H9 (cell line): ENCODE measurements at regions not wholly inside any gene's neighbourhood (a gene's known extent, or its start where the extent isn't known, plus 50 kb on each side); places are given as distances from the start of the nearest gene placed in this dataset.

ENCODE experiments used
- DNase-seq: peaks from one replicate; pipeline ENCODE4 v3.0.0-alpha.2; 2017
- H2AFZ ChIP-seq: one replicate; pipeline ENCODE4 v1.6.1; 2013; ENCODE audit warnings: mild to moderate bottlenecking, low read length, control low read depth, moderate library complexity
- H2AK5ac ChIP-seq: 2 replicates; pipeline ENCODE4 v1.6.1; 2013; ENCODE audit warnings: low read length, control low read depth, mixed read lengths; ENCODE audit not compliant: insufficient read length
- H2BK120ac ChIP-seq: one replicate; pipeline ENCODE4 v1.6.1; 2013; ENCODE audit warnings: low read depth, mild to moderate bottlenecking, low read length, control low read depth, inconsistent platforms; ENCODE audit not compliant: poor library complexity, severe bottlenecking
- H2BK12ac ChIP-seq: 2 replicates; pipeline ENCODE4 v1.6.1; 2013; ENCODE audit warnings: low read length, control low read depth, mixed read lengths, low read depth; ENCODE audit not compliant: insufficient read length
- H2BK15ac ChIP-seq: 2 replicates; pipeline ENCODE4 v1.6.1; 2013; ENCODE audit warnings: low read depth, low read length, control low read depth
- H2BK20ac ChIP-seq: one replicate; pipeline ENCODE4 v1.6.1; 2013; ENCODE audit warnings: low read depth, mild to moderate bottlenecking, low read length, control low read depth, inconsistent platforms; ENCODE audit not compliant: poor library complexity, severe bottlenecking
- H2BK5ac ChIP-seq: 2 replicates; pipeline ENCODE4 v1.6.1; 2013; ENCODE audit warnings: low read length, control low read depth, mixed read lengths; ENCODE audit not compliant: insufficient read length
- H3K14ac ChIP-seq: 2 replicates; pipeline ENCODE4 v1.6.1; 2013; ENCODE audit warnings: low read length, control low read depth; ENCODE audit not compliant: insufficient read depth
- H3K18ac ChIP-seq: 2 replicates; pipeline ENCODE4 v1.6.1; 2013; ENCODE audit warnings: low read depth, mild to moderate bottlenecking, mixed read lengths, low read length, control low read depth; ENCODE audit not compliant: insufficient read length
- H3K23ac ChIP-seq: 2 replicates; pipeline ENCODE4 v1.6.1; 2013; ENCODE audit warnings: low read length, control low read depth, mixed read lengths, low read depth; ENCODE audit not compliant: insufficient read length
- H3K23me2 ChIP-seq: 2 replicates; pipeline ENCODE4 v1.6.1; 2013; ENCODE audit warnings: low read depth, mild to moderate bottlenecking, mixed read lengths, low read length, control low read depth; ENCODE audit not compliant: insufficient read length, poor library complexity, severe bottlenecking
- H3K27ac ChIP-seq: 2 replicates; pipeline ENCODE4 v1.5.1; 2013; ENCODE audit warnings: low read length, control low read depth, mixed read lengths, low read depth; ENCODE audit not compliant: insufficient read length
- H3K27me3 ChIP-seq: 2 replicates; pipeline ENCODE4 v1.6.1; 2013; ENCODE audit warnings: low read length, control low read depth, inconsistent platforms; ENCODE audit not compliant: insufficient read depth
- H3K4ac ChIP-seq: 2 replicates; pipeline ENCODE4 v1.6.1; 2013; ENCODE audit warnings: low read depth, mild to moderate bottlenecking, control low read depth, inconsistent platforms, low read length, moderate library complexity
- H3K4me1 ChIP-seq: 2 replicates; pipeline ENCODE4 v1.6.1; 2013; ENCODE audit warnings: low read length, control low read depth, inconsistent platforms; ENCODE audit not compliant: insufficient read depth
- H3K4me2 ChIP-seq: 2 replicates; pipeline ENCODE4 v1.6.1; 2013; ENCODE audit warnings: low read length, control low read depth, mixed read lengths; ENCODE audit not compliant: insufficient read length, insufficient read depth
- H3K56ac ChIP-seq: 2 replicates; pipeline ENCODE4 v1.6.1; 2013; ENCODE audit warnings: low read depth, mild to moderate bottlenecking, mixed read lengths, low read length, control low read depth; ENCODE audit not compliant: insufficient read length
- H3K79me1 ChIP-seq: 2 replicates; pipeline ENCODE4 v1.6.1; 2013; ENCODE audit warnings: low read depth, mild to moderate bottlenecking, moderate library complexity, low read length, control low read depth, inconsistent platforms; ENCODE audit not compliant: insufficient read depth, poor library complexity, severe bottlenecking
- H3K79me2 ChIP-seq: 2 replicates; pipeline ENCODE4 v1.6.1; 2013; ENCODE audit warnings: low read length, control low read depth, inconsistent platforms; ENCODE audit not compliant: insufficient read depth
- H3K9ac ChIP-seq: 2 replicates; pipeline ENCODE4 v1.6.1; 2013; ENCODE audit warnings: low read length, control low read depth, mixed read lengths; ENCODE audit not compliant: insufficient read length; ENCODE audit errors: extremely low read depth
- H3K9me3 ChIP-seq: one replicate; pipeline ENCODE4 v1.6.1; 2013; ENCODE audit warnings: low read depth, low read length, inconsistent platforms; ENCODE audit not compliant: control insufficient read depth
- H3T11ph ChIP-seq: one replicate; pipeline ENCODE4 v1.6.1; 2013; ENCODE audit warnings: mild to moderate bottlenecking, low read length, control low read depth, inconsistent platforms
- H4K20me1 ChIP-seq: one replicate; pipeline ENCODE4 v1.6.1; 2013; ENCODE audit not compliant: control insufficient read depth, insufficient read length, insufficient read depth
- H4K5ac ChIP-seq: 2 replicates; pipeline ENCODE4 v1.6.1; 2013; ENCODE audit warnings: low read depth, mild to moderate bottlenecking, mixed read lengths, low read length, control low read depth; ENCODE audit not compliant: insufficient read length
- H4K8ac ChIP-seq: replicated peaks from 2 replicates; pipeline ENCODE4 v1.6.1; 2013; ENCODE audit warnings: low read length, control low read depth, mixed read lengths, low read depth; ENCODE audit not compliant: insufficient read length
- H4K91ac ChIP-seq: 2 replicates; pipeline ENCODE4 v1.6.1; 2013; ENCODE audit warnings: low read depth, mild to moderate bottlenecking, moderate library complexity, mixed read lengths, low read length, control low read depth; ENCODE audit not compliant: insufficient read length
- H3K27ac Mint-ChIP-seq, 3 experiments: 2 replicates in 2 of 3; 3 replicates in 1 of 3; pipeline ENCODE4 v1.8.0; 2020 to 2021; ENCODE audit warnings: mixed read lengths in 3 of 3, mild to moderate bottlenecking in 1 of 3, moderate library complexity in 1 of 3
- H3K27me3 Mint-ChIP-seq: 2 replicates; pipeline ENCODE4 v1.8.0; 2021; ENCODE audit warnings: low read depth, mild to moderate bottlenecking, moderate library complexity, mixed read lengths
- H3K36me3 Mint-ChIP-seq, 3 experiments: 2 replicates in 2 of 3; 3 replicates in 1 of 3; pipeline ENCODE4 v1.8.0; 2020 to 2021; ENCODE audit warnings: low read depth in 3 of 3, mixed read lengths in 3 of 3; ENCODE audit not compliant: insufficient read depth in 1 of 3
- H3K4me1 Mint-ChIP-seq, 2 experiments: 2 replicates each; pipeline ENCODE4 v1.8.0; 2020; ENCODE audit warnings: mixed read lengths in 2 of 2
- H3K4me3 Mint-ChIP-seq, 2 experiments: 2 replicates in 1 of 2; 3 replicates in 1 of 2; pipeline ENCODE4 v1.8.0; 2020 to 2021; ENCODE audit warnings: mild to moderate bottlenecking in 2 of 2, mixed read lengths in 2 of 2, moderate library complexity in 1 of 2
- H3K9me3 Mint-ChIP-seq, 2 experiments: 2 replicates in 1 of 2; 3 replicates in 1 of 2; pipeline ENCODE4 v1.8.0; 2020; ENCODE audit warnings: mild to moderate bottlenecking in 2 of 2, mixed read lengths in 2 of 2, moderate library complexity in 1 of 2
- WGBS: extraction: QIAGEN DNeasy Blood & Tissue Kit; methylation state at CpG from one replicate; pipeline ENCODE4 v1.1.7; 2013; ENCODE audit warnings: missing lambda C conversion rate, low lambda C conversion rate, mixed read lengths; ENCODE audit not compliant: insufficient read length; ENCODE audit errors: extremely low coverage; 5-methylcytosine and 5-hydroxymethylcytosine counted together
- TF ChIP-seq, protein P1 (sequence below): fragments of 200-600 bp; sonication (generic); conservative IDR thresholded peaks from 3 replicates; pipeline ENCODE4 v1.8.0; 2021; ENCODE audit warnings: antibody characterized with exemption, mild to moderate bottlenecking

DNA sequence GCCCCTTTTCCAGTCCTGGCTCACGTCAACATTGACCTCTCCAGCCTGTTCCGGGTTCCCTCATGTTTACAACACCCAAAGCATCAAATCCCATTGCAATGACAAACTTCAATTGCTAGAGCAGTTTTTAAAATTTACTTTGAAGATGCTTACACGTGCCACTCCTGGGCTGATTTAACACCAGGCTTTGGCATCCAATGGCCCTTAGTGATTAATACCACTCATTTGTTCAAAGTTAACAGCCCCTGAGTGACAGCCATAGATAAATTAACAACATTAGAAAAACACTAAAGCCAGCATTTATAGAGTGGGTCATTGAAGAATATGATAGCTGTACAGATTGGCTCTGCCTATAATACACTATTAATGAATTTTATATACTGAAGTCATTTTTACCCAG lies 135.1 kb downstream of the PMP22 start:
- H3K4me1 Mint-ChIP-seq: no peaks in the 10 kb centered on the region
- Histone ChIP-seq H3K18ac (no peak overlapping the region), H3K27ac (no peak overlapping the region), H2BK12ac (no peak overlapping the region), H4K8ac (no peak overlapping the region), H3K56ac (no peak overlapping the region), H3K27me3 (no peaks in the 10 kb centered on the region), H4K20me1 (no peaks in the 10 kb centered on the region), H3K4ac (no peak overlapping the region), H3T11ph (no peak overlapping the region), H3K9ac (no peak overlapping the region), H2BK15ac (no peak overlapping the region), H3K4me1 (no peaks in the 10 kb centered on the region), H2BK5ac (no peak overlapping the region), H3K23ac (no peak overlapping the region), H2AK5ac (no peak overlapping the region), H3K23me2 (no peaks in the 10 kb centered on the region), H4K91ac (no peak overlapping the region), H2AFZ (no peak overlapping the region), H3K14ac (no peak overlapping the region), H3K79me2 (no peaks in the 10 kb centered on the region), H3K9me3 (peaks cover 5% of the 10 kb centered on the region), H3K4me2 (no peak overlapping the region), H4K5ac (no peak overlapping the region), H3K79me1 (no peaks in the 10 kb centered on the region), H2BK20ac (no peak overlapping the region), H2BK120ac (no peak overlapping the region)
- DNase-seq: no peak
- H3K9me3 Mint-ChIP-seq: peaks cover 0 to 13% of the 10 kb centered on the region in 2 experiments; a peak in 3 of 5 replicates
- peaks cover 0 to 10% (median 3%) of the 10 kb centered on the region in 3 experiments; a peak in 3 of 7 replicates for H3K36me3 Mint-ChIP-seq
- H3K27me3 Mint-ChIP-seq: no peaks in the 10 kb centered on the region; the same call in 1 of the 2 replicates
- WGBS: no CpG with 5 or more reads among the region's 3 CpGs
- H3K27ac Mint-ChIP-seq: no peak overlapping the region
- no peak overlapping the region for H3K4me3 Mint-ChIP-seq
- TF ChIP-seq, protein P1, sequence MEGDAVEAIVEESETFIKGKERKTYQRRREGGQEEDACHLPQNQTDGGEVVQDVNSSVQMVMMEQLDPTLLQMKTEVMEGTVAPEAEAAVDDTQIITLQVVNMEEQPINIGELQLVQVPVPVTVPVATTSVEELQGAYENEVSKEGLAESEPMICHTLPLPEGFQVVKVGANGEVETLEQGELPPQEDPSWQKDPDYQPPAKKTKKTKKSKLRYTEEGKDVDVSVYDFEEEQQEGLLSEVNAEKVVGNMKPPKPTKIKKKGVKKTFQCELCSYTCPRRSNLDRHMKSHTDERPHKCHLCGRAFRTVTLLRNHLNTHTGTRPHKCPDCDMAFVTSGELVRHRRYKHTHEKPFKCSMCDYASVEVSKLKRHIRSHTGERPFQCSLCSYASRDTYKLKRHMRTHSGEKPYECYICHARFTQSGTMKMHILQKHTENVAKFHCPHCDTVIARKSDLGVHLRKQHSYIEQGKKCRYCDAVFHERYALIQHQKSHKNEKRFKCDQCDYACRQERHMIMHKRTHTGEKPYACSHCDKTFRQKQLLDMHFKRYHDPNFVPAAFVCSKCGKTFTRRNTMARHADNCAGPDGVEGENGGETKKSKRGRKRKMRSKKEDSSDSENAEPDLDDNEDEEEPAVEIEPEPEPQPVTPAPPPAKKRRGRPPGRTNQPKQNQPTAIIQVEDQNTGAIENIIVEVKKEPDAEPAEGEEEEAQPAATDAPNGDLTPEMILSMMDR: no peak
